Hepatocyte (in vitro differentiated cells): ENCODE measurements at regions not wholly inside any gene's neighbourhood (a gene's known extent, or its start where the extent isn't known, plus 50 kb on each side); places are given as distances from the start of the nearest gene placed in this dataset.

Experiments used
- EZH2 ChIP-seq: fragments of 200-600 bp; sonication (generic); IDR thresholded peaks from 2 replicates; pipeline ENCODE4 v1.6.1; 2016; ENCODE audit warnings: antibody characterized with exemption, mild to moderate bottlenecking, borderline replicate concordance
- TF ChIP-seq, protein P1 (sequence below): fragments of 200-600 bp; sonication (generic); IDR thresholded peaks from 2 replicates; pipeline ENCODE4 v1.5.1; 2016; ENCODE audit warnings: antibody characterized with exemption, mild to moderate bottlenecking; ENCODE audit not compliant: poor library complexity

DNA sequence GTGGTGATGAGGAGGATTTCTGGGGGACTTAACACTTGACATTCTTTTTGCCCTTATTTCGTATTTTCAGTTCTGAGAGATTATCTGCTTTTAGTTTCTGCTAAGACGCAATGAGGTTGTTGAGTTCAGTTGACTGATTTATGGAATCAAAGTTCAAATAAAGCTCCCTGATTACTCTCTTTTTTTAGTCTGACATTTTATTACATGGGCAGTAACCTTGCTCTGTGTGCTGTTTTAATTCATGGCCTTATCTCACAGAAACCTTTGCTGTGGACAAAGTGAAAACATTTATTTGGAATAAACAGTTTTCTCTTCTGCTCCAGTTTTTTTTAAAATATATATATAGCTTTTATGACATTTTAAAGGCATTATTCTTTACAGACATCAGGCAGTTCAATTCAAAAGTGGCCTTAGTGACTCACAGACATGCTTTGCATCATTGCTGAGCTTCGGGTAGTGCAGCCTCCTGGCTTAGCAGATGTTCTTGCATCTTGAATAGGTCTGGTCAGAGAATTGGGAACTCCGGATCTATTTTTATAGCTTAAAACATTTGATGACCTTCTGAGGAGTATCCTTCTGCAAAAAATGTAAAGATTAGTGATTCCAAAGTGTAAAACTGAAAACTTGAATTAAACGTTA is 162.9 kb downstream of the FAM170A start:
- TF ChIP-seq, protein P1, sequence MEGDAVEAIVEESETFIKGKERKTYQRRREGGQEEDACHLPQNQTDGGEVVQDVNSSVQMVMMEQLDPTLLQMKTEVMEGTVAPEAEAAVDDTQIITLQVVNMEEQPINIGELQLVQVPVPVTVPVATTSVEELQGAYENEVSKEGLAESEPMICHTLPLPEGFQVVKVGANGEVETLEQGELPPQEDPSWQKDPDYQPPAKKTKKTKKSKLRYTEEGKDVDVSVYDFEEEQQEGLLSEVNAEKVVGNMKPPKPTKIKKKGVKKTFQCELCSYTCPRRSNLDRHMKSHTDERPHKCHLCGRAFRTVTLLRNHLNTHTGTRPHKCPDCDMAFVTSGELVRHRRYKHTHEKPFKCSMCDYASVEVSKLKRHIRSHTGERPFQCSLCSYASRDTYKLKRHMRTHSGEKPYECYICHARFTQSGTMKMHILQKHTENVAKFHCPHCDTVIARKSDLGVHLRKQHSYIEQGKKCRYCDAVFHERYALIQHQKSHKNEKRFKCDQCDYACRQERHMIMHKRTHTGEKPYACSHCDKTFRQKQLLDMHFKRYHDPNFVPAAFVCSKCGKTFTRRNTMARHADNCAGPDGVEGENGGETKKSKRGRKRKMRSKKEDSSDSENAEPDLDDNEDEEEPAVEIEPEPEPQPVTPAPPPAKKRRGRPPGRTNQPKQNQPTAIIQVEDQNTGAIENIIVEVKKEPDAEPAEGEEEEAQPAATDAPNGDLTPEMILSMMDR, result no peak
- no peak for TF ChIP-seq EZH2
